Stimulated activated CD8-positive, alpha-beta memory T cell treated with anti-CD3 and anti-CD28 coated beads, Interleukin-12 subunit alpha, Interleukin-12 subunit beta, amount 100 ng/mL, for 1 hour (primary cell): ENCODE measurements at regions not wholly inside any gene's neighbourhood (a gene's known extent, or its start where the extent isn't known, plus 50 kb on each side); places are given as distances from the start of the nearest gene placed in this dataset.

ENCODE experiments used
- DNase-seq: peaks from one replicate; pipeline ENCODE4 v3.0.0-alpha.2; 2020; ENCODE audit warnings: low read depth

GRCh38 chr13:78426183-78426582, 177.2 kb downstream of the POU4F1 start:
- DNase-seq, result no peak

GRCh38 chr13:78420814-78421213, 182.5 kb downstream of the POU4F1 start:
- no peak for DNase-seq

- no peak for DNase-seq
These were observed 189.3 kb downstream of the POU4F1 start for GRCh38 chr13:78413887-78414553.

GRCh38 chr13:78410847-78411246, 192.5 kb downstream of the POU4F1 start:
- no peak for DNase-seq

- no peak for DNase-seq
These were observed 193.2 kb downstream of the POU4F1 start for GRCh38 chr13:78410164-78410563.

GRCh38 chr13:78409172-78409571, 194.2 kb downstream of the POU4F1 start:
- no peak for DNase-seq

GRCh38 chr13:78404846-78405360, 198.4 kb downstream of the POU4F1 start:
- DNase-seq, result no peak

- no peak for DNase-seq
These were observed 200.5 kb downstream of the POU4F1 start for GRCh38 chr13:78402708-78403400.

- no peak for DNase-seq
These were observed 201.3 kb downstream of the POU4F1 start for GRCh38 chr13:78401873-78402707.

GRCh38 chr13:78398743-78399410, 204.5 kb downstream of the POU4F1 start:
- no peak for DNase-seq

GRCh38 chr13:78393286-78394142, 209.8 kb downstream of the POU4F1 start:
- DNase-seq, result no peak

- no peak for DNase-seq
These were observed 219.5 kb downstream of the POU4F1 start for GRCh38 chr13:78383899-78384298.

GRCh38 chr13:78383071-78383484, 220.3 kb downstream of the POU4F1 start:
- no peak for DNase-seq

GRCh38 chr13:78382491-78382890, 220.9 kb downstream of the POU4F1 start:
- no peak for DNase-seq

- no peak for DNase-seq
These were observed 226.5 kb downstream of the POU4F1 start for GRCh38 chr13:78376822-78377221.

- no peak for DNase-seq
These were observed 227.3 kb downstream of the POU4F1 start for GRCh38 chr13:78376033-78376432.

GRCh38 chr13:78372581-78372980, 230.8 kb downstream of the POU4F1 start:
- DNase-seq, result no peak

- no peak for DNase-seq
These were observed 233.1 kb downstream of the POU4F1 start for GRCh38 chr13:78370231-78370630.

GRCh38 chr13:78364711-78365110, 238.6 kb downstream of the POU4F1 start:
- DNase-seq, result no peak

- no peak for DNase-seq
These were observed 262.3 kb downstream of the POU4F1 start for GRCh38 chr13:78341032-78341431.

GRCh38 chr13:78339927-78340326, 263.4 kb downstream of the POU4F1 start:
- DNase-seq, result no peak
